Kasumi-1 (cell line): ENCODE measurements at regions not wholly inside any gene's neighbourhood (a gene's known extent, or its start where the extent isn't known, plus 50 kb on each side); places are given as distances from the start of the nearest gene placed in this dataset.

Experiments
- DNase-seq, 2 experiments: peaks; one replicate each; lab custom pipeline; 2025; lab: John Stamatoyannopoulos, UW

DNA sequence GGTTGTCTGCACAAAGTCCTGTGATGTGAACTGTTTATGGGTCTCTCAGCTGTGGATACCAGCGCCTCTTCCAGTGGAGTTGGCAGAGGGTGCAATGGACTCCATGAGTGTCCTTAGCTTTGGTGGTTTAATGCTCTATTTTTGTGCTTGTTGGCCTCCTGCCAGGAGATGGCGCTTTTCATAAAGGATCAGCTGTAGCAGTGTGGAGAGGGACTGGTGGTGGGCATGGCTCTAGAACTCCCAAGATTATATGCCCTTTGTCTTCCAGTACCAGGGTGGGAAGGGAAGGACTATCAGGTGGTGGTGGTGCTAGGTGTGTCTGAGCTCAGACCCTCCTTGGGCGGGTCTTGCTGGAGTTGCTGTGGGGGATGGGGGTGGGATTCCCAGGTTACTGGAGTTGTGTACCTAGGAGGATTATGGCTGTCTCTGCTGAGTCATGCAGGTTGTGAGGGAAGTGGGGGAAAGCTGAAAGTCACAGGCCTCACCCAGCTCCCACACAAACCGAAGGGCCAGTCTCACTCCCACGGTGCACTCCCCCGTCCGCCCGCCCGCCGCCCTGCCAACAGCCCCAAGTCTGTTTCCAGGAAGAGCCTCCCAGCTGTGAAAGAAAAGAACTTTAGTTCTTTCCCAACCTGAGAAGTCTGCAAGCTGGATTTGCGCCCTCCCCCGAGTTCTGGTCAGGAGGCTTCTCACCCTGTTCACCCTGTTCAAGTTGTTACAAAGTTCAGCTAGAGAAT, 108.1 kb downstream of the MARCO start:
- peak; percentile 17 to 33 for DNase-seq
